Glutamatergic neuron (in vitro differentiated cells): ENCODE measurements at regions not wholly inside any gene's neighbourhood (a gene's known extent, or its start where the extent isn't known, plus 50 kb on each side); places are given as distances from the start of the nearest gene placed in this dataset.
"Not testable (repeated sequence)": the region's sequence is repeated elsewhere in the genome, so short reads cannot be mapped to it uniquely, and the experiment has no call there.

Source experiments
- DNase-seq: peaks from one replicate; pipeline ENCODE4 v3.0.0; 2022
- H3K27ac Mint-ChIP-seq: one replicate; pipeline ENCODE4 v1.8.0; 2020; ENCODE audit warnings: mild to moderate bottlenecking, mixed read lengths, inconsistent platforms; ENCODE audit not compliant: unreplicated experiment
- H3K27me3 Mint-ChIP-seq: one replicate; pipeline ENCODE4 v1.8.0; 2020; ENCODE audit warnings: mild to moderate bottlenecking, moderate library complexity, mixed read lengths, inconsistent platforms; ENCODE audit not compliant: unreplicated experiment
- H3K36me3 Mint-ChIP-seq: one replicate; pipeline ENCODE4 v1.8.0; 2020; ENCODE audit warnings: mild to moderate bottlenecking, mixed read lengths, inconsistent platforms; ENCODE audit not compliant: unreplicated experiment
- H3K4me1 Mint-ChIP-seq: one replicate; pipeline ENCODE4 v1.8.0; 2020; ENCODE audit warnings: mild to moderate bottlenecking, low read depth, mixed read lengths, inconsistent platforms; ENCODE audit not compliant: unreplicated experiment
- H3K4me3 Mint-ChIP-seq: one replicate; pipeline ENCODE4 v1.8.0; 2020; ENCODE audit warnings: mild to moderate bottlenecking, mixed read lengths, inconsistent platforms; ENCODE audit not compliant: unreplicated experiment
- H3K9me3 Mint-ChIP-seq: one replicate; pipeline ENCODE4 v1.8.0; 2020; ENCODE audit warnings: mild to moderate bottlenecking, moderate library complexity, mixed read lengths, inconsistent platforms; ENCODE audit not compliant: unreplicated experiment
- CTCF ChIP-seq: fragments of 200-600 bp; sonication (generic); IDR thresholded peaks from one replicate; pipeline ENCODE4 v1.5.0; 2021; ENCODE audit not compliant: partially characterized antibody, unreplicated experiment

GRCh38 chr9:79489261-79490000, 82.3 kb upstream of the TLE4 start:
- H3K27me3 Mint-ChIP-seq, result no peaks in the 10 kb centered on the region
- peaks cover 2% of the 10 kb centered on the region for H3K9me3 Mint-ChIP-seq
- no peak overlapping the region for H3K27ac Mint-ChIP-seq
- H3K36me3 Mint-ChIP-seq, result peaks cover 5% of the 10 kb centered on the region
- DNase-seq, result no peak
- H3K4me3 Mint-ChIP-seq, result no peak overlapping the region
- TF ChIP-seq CTCF, result no peak
- no peaks in the 10 kb centered on the region for H3K4me1 Mint-ChIP-seq

- Mint-ChIP-seq H3K36me3 (peaks cover 5% of the 10 kb centered on the region), H3K9me3 (peaks cover 2% of the 10 kb centered on the region), H3K27me3 (no peaks in the 10 kb centered on the region), H3K4me1 (no peaks in the 10 kb centered on the region), H3K4me3 (no peak overlapping the region), H3K27ac (no peak overlapping the region)
- no peak for TF ChIP-seq CTCF
- DNase-seq, result no peak
Measured at GRCh38 chr9:79490657-79491248, 81.0 kb upstream of the TLE4 start.

DNA sequence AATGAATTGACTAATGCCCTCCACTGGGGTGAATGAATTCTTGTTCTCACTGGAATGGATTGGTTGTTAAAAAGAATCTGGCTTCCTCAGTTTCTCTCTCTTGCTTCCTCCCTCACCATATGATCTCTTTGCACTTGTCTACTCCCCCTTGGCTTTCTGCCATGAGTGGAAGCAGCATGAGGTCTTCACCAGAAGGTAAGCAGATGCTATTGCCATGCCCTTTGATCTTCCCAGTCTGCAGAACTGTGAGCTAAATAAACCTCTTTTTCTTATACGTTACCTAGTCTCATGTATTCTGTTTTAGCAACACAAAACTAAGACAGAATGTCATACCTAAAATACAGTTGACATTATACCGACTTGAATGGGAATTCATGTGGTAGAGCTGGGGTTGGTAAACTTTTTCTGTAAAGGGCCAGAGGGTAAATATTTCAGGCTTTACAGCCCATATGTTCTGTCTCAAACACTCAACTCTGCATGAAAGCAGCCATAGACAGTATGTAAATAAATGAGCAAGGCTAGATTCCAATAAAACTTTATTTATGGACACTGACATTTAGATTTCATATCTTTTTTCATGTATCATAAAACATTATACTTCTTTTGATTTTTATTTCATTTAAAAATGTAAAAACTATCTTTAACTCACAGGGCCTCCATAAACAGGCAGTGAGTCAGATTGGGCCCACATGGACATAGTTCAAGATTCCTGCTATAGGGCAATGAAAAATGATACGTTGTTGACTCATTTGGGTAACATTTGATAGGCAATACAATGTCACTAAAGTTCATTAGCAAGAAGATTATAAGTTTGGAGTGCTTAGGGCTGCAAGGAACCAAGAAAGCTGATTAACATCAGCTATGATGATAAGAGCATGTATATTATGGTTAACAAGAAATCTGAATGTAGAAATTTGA, 79.4 kb upstream of the TLE4 start:
- TF ChIP-seq CTCF, result no peak
- Mint-ChIP-seq H3K9me3 (peaks cover 2% of the 10 kb centered on the region), H3K27ac (no peak overlapping the region), H3K36me3 (peaks cover 5% of the 10 kb centered on the region), H3K4me1 (no peaks in the 10 kb centered on the region), H3K27me3 (no peaks in the 10 kb centered on the region), H3K4me3 (no peak overlapping the region)
- DNase-seq, result no peak

GRCh38 chr9:79500196-79500864, 71.4 kb upstream of the TLE4 start:
- H3K9me3 Mint-ChIP-seq, H3K36me3 Mint-ChIP-seq, H3K27me3 Mint-ChIP-seq, H3K4me3 Mint-ChIP-seq, H3K4me1 Mint-ChIP-seq, DNase-seq, H3K27ac Mint-ChIP-seq: not testable (repeated sequence)

- Mint-ChIP-seq H3K36me3 (peaks cover 4% of the 10 kb centered on the region), H3K4me1 (no peaks in the 10 kb centered on the region), H3K4me3 (no peak overlapping the region), H3K27ac (no peak overlapping the region), H3K27me3 (no peaks in the 10 kb centered on the region), H3K9me3 (peaks cover 3% of the 10 kb centered on the region)
- no peak for DNase-seq
- no peak for TF ChIP-seq CTCF
Measured at GRCh38 chr9:79501546-79501945, 70.2 kb upstream of the TLE4 start.
